HG02852 (cell line): ENCODE measurements at regions not wholly inside any gene's neighbourhood (a gene's known extent, or its start where the extent isn't known, plus 50 kb on each side); places are given as distances from the start of the nearest gene placed in this dataset.

Experiments used
- ATAC-seq: cut with Tn5 transposase; IDR thresholded peaks from one replicate; pipeline ENCODE4 v1.9.1; 2021; ENCODE audit warnings: mild to moderate bottlenecking, moderate library complexity; ENCODE audit not compliant: unreplicated experiment

DNA sequence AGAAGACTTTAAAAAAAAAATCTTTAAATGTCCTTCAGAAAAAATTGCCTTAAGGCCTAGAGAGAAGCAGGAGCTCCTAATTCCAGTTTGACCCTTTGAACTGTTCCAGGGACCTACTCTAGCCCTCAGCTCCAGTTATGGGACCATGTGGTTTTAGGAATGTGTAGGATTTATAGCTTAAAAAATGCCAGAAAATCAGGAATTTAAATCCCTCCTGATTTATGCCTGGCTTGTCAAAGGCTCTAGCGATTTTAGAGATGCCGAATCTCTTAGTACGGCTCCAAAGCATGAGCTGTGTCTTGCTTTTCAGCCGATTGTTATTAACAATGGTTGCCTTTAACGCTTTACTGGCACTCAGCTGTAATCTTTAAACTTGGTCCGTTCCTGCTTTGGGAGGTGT, 130.6 kb upstream of the NPVF start:
- no peak for ATAC-seq

DNA sequence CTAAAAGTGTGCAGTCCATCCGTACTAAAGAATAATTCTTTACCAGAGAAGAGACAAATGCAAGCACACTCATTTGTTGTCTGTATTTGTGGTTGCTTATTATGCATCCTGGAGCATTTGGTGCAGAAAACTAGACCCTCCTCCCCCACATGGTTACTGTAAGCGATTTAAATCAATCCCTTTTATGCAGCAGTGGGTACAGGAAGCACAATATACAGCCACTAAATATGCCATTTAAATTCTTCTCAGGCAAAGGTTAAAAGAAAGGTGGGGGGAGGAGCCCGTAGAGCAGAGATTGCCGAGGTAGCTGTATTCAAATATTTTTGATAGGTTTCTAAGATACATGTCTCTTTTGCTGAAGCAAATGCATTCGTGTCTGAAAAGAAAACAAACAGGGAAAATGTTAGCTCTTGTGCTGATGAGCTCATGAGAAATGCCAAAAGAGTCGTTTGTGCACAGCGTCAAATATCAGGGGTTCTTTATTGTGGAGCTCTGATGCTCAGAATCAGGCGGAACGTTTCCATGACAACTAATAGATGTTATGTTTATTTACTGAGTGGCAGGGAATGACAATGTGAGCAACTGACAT, 131.3 kb upstream of the NPVF start:
- ATAC-seq = no peak

DNA sequence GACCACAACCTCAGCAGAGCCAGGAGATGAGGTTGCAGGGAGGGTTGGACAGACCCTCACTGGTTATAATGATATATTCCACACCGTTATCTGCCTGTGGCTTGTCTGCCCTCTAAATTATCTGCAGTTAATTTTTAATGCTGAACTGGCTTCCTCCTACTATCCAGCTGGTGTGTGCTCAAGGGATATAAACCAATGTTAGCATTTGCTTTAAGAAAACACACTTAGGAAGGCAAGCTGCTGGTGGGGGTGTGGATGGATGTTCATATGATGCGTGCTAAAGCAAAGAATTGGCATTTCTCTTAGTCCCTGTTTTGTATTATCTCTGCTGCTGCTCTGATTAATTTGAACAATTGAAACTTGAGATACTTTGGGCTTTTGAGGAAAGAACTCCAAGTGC, 132.2 kb upstream of the NPVF start:
- no peak for ATAC-seq

DNA sequence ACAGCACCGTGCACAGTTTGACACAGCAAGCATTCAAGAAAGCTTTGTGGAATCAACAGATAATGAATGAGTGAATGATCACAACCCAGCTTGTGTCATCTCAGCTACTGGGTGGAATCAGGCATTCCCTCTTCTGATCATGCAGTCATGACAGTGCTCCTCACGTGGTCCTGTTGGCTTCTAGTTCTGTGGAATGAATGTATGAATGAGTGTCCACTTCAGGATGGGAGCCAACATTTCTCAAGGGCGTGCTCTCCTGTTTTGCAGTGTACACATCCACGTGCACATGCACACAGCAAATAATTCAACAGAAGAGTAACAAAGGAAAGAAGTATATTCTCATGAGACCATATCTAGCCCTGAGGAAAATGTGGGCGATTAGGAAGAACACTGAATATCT, 133.1 kb upstream of the NPVF start:
- ATAC-seq = no peak

DNA sequence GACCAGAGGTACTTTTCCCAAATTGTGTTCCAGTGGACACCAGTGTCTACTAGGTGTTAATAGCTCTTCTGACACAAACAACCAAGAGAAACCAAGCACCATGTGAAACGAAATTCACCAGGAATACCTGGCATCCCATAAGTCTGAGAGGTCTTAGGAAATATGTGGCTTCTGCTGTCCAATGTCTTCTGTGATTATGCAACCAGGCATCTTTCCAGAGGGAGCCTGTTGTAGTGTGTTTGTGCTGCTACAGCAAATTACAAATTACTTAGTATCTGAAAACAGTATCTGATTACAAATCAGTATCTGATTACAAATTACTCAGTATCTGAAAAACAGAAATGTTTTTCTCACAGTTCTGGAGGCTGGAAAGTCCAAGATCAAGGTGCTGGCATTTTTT, 133.6 kb upstream of the NPVF start:
- no peak for ATAC-seq

DNA sequence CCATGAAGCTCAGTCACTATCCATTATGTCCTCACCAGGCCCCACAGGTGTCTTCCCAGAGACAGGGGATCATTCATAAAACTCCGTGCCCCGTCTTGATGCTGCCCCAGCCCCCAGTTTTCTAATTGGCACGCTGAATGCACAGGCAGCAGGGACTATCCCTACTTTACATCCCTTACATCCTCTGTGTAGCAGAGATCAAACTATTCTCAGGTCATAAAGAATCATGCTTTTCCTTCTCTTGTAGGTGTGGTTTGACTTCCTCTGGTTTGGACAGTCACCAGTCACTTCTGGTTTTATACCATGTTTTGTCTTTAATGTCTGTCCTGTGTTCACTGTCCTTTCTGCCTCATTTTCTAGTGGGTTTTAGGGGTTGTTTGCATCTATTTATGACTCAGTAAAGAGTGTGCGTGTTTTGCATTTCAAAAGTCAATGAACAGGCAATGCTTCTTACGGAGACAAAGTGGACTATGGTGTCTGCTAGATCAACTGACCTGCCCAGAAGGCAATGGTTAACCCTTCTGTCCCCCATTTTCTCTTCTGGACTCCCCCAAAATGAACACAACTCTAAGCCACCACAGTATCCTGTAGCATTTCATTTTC, 140.4 kb upstream of the NPVF start:
- no peak for ATAC-seq

DNA sequence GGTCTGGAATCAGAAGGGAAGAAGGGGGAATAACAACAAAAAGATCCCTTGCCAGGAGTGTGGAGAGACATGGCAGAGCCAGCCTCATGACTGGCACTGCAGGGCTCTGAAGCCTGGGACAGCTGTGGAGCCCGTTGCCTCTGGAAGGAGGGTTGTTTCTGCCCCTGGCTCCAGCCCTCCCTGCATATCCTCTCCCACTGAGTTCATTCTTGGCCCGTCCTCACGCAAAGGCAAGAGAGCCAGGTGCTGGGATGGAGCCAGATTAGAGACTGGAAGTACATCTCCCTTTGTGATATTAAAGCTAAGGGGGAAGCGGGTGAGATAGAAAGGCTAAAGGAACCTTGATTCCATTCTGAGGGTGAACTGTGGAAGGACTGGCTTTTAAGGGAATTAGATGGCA, 141.5 kb upstream of the NPVF start:
- no peak for ATAC-seq

DNA sequence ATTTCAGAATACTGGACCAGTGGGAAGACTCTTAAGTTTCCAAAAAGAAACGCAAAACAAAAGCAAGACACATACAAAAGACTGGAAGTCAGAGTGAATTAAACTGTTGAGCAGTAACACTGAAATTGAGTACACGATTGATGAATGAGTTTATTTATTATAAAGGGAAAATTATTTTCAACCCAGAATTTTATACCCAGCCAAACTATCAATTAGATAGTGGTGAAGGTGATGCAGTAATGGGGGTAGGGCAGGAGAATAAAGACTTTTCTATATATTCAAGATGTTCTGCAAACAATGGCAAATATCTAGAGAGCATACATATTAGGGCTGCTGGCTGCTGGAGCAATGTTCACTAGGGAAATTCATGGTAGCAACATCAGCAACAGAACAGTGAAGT, 143.7 kb upstream of the NPVF start:
- ATAC-seq = no peak

- ATAC-seq = no peak
These were observed 147.7 kb upstream of the NPVF start for GRCh38 chr7:25375805-25376600.

DNA sequence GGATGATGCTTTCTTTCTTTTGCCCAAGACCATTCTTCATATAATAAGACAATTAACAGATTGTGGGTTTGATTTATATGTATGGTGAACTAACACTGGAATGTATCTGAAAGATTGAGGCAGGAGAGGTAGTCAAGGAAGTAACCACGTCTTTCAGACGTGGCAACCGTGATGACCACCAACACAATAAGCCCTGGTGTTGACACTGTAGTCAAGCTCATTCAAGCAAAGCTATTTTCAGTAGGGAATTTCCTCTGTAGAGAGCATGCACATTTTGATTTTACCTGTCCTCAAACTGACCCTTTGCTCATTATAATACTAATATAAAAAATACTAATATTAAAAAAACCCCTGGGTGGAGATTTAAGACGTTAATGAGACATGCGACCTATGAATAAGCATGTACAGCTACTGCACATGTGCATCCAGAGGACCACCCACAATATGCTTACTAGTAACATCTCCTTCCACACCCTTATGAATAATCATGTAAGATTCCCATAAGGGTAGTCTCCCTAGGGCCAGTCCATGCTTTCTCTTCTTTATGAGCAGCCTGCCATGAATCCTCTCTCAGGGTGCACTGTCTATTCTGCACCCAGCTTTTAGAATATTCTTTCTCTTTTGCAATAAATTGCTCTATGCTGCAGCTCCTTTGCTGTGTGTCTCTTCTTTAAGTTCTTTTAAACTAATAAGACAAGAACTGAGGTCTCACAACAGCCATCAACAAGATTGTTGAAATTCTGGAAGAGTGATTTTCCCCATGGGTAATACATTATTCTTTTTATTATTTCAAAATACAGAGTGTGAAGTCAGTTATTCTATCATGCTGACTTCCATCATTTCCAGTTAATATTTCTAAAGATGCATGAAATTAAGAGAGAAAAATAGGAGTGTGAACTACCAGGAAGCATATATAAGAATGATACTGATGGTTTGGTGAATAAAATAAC, 151.3 kb upstream of the NPVF start:
- ATAC-seq = no peak

DNA sequence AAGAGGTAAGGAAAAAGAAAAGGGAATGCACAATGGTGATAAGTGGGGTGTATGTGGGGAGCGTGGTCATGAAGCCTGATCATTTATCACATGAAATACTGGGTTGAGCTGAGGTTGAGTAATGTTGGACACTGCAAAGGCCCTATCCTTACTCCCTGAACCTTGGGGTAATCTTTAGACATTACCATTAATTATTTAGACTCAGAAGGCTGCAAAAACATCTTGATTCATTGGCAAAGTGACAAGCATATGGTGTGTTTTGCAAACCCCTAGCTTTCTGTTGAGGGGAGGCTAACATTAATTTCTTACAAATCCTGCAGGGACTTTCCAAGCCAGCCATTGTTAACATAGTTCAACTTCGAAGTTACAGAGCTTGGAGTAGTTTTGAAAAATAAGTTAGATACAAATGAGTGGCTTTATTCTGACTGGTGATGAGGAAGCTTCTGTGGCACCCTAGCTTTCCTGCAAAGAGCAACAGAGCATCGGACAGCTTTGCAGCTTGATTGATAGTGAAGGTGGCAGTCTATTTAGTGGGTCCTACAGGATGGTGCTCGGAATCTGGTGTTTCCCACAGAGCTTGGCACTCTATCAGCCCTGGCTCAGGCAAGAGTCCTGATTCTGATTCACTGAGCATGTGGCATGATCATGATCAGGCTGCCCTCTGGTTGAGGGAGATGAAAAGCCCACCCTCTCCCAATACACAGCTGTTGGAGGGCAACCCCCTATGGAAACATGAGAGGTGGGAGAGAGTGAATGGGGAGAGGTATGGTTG, 153.7 kb upstream of the NPVF start:
- ATAC-seq = no peak

DNA sequence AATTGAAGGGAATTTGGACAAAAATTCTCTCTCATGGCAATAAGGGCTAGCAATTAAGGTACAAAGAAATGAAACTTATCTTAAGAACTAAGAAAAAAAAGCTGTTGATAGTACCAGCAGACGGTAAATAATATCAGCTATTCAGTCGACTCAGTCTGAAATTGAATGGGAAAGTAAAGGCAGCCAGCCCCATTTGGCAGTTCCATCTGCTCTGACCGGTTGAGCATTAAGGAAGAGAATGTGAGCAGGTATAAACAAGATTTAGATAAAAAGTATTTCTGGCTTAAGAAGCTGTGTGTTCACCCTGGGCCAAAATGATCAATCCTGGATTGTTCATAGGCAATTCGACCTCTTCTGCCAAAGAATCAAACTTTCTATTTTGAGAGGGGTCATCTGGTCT, 154.6 kb upstream of the NPVF start:
- ATAC-seq = no peak

GRCh38 chr7:25383402-25383801, 155.1 kb upstream of the NPVF start:
- no peak for ATAC-seq

DNA sequence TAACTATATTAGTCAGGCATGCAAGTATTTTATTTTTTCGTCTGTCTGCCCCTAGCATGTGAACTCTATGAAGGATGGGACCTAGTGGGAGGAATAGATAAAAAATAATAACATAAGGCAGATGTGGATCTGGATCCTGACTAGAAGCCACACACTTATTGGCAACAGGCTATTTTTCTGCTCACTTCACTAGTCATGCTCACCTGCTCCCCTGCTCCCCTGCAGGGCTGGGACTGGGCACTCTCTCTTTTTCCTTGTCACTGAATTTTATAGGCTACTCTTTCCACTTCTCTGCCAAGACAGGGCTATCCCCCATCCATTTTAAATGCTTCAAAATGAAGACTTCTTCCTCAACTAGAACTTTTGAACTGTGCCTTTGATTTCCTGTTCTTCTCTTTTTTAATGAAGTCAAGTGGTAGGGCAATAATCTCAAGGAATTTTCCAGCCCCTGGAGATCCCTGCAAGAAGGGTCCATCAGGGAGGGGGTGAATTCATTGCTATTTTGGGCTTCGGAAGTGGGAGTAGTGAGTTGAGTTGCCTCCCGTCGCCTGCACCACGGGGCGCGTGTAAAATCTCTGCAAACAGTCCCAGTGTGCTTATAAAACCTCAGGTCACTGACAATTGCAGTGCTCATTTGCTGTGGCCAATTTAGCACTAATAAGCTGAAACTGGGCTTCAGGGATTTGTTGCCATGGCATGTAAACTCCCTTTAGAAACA, 156.7 kb upstream of the NPVF start:
- ATAC-seq = no peak

- ATAC-seq = no peak
These were observed 157.3 kb upstream of the NPVF start for GRCh38 chr7:25385506-25386136.

DNA sequence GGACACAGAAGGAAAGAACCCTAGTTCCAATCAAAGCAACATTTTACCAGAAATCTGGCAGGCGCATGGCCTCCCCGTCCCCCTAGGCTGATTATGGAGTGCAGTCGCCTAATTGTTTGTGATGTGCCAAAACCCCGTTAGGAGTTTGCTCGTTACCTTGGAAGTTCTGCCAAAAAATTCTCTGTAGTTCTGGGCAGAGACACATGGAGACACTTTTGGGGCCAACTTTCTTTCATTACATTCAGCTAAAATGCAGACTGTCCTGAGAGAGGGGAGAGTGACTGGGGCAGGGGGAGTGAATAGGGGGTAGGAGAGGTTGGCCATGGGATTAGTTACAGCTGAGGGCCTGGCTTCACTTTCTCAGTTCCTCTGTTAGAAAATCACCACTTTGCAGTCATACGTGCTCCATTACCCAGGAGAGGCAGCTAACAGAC, 158.0 kb upstream of the NPVF start:
- ATAC-seq = no peak

DNA sequence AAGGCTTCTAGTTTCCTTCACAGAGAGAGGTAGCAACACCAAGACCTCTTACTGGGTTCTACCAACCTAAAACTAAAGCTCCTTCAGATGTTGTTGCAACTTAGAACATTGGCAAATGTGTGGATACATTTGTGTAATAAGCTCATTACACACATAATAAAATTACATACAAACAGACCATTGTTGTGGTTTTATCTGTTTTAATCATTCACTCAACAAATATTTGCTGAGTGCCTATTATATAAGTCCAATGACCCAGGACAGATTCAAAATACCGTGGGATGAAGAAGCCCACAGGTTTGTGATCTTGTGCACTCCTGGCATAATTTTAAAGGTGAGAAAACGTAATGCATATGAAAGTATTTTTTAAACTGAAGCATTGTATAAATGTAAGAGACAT, 160.4 kb upstream of the NPVF start:
- no peak for ATAC-seq

DNA sequence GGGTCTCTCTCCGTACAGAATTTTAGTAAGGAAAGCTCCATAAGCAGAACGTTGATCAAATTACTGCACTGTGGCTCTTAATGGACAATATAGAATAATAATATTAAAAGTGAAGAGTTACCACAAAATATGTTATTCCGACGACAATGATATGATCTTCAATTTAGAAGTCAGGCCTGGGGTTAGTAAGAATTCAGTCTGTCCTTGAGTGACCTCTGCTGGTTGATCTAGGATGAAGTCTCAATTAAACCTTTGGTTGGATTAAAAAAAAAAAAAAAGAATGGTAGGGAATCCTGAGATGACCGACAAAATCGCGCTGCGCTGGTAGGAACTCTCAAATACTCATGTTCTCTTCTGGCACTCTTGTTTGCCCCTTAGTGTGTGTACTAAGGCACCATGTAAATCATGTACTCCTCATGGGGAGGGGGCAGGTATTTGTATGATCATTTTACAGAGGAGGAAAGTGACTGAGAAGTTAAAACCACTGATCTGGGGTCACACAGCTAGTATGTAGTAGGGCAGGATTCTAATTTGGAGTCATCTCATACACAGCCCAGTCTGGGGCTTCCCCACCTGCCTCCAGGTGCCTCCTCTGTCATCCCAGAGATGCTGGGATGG, 161.3 kb upstream of the NPVF start:
- ATAC-seq = no peak

GRCh38 chr7:25391295-25391861, 163.1 kb upstream of the NPVF start:
- no peak for ATAC-seq
